Posterior cingulate gyrus (tissue), 11 donors: ENCODE measurements at regions not wholly inside any gene's neighbourhood (a gene's known extent, or its start where the extent isn't known, plus 50 kb on each side); places are given as distances from the start of the nearest gene placed in this dataset.

Experiments
- DNase-seq, 10 donors: peaks; one replicate each; pipeline versions ENCODE4 v3.0.0 to v3.0.0-alpha.2; 2020 to 2021; ENCODE audit warnings: mixed read lengths in 3 of 10
- intact Hi-C: fragments of 100-400 bp; cut with DNase I; formaldehyde crosslinking; loops from one replicate; pipeline ENCODE4 v1.15.1; 2023

DNA sequence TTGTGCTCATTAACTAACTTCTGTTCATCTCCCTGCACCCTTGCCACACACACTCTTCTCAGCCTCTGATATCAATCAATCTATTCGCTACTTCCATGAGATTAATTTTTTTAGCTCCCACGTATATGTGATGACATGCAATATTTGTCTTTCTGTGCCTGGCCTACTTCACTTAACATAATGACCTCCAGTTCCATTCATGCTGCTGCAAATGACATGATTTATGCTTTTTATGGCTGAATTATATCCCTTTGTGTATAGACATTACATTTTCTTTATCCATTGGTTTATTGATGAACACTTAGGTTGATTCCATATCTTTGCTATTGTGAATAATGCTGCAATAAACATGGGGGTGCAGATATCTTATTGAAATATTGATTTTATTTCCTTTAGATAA is 50.8 kb upstream of the SPTLC3 start:
- DNase-seq, result no peak
- intact Hi-C loops, result no loop called here
